ENCODE measurements at regions not wholly inside any gene's neighbourhood (a gene's known extent, or its start where the extent isn't known, plus 50 kb on each side); places are given as distances from the start of the nearest gene placed in this dataset.

DNA sequence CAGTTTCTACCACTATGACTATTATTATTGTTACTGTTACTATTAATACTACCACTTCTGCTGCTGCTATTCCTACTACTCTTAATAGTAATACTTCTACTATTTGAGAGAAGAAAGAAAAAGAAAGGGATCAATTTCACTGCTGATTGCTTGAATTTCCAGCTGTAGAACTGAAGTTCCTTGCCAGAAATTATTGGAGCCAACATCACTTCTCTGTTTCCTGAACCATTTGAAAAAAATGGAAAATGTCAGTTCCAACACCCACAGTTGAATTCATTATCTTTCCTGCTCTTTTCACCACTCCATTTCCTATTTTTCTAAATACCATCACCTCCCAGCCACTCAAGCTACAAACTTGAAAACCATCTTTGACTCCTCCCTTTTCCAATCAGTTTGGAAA lies 54.1 kb upstream of the PIK3C2G start:
- TF ChIP-seq, protein P1, sequence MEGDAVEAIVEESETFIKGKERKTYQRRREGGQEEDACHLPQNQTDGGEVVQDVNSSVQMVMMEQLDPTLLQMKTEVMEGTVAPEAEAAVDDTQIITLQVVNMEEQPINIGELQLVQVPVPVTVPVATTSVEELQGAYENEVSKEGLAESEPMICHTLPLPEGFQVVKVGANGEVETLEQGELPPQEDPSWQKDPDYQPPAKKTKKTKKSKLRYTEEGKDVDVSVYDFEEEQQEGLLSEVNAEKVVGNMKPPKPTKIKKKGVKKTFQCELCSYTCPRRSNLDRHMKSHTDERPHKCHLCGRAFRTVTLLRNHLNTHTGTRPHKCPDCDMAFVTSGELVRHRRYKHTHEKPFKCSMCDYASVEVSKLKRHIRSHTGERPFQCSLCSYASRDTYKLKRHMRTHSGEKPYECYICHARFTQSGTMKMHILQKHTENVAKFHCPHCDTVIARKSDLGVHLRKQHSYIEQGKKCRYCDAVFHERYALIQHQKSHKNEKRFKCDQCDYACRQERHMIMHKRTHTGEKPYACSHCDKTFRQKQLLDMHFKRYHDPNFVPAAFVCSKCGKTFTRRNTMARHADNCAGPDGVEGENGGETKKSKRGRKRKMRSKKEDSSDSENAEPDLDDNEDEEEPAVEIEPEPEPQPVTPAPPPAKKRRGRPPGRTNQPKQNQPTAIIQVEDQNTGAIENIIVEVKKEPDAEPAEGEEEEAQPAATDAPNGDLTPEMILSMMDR (IDR thresholded peaks at IDR 0.05): no peak
- TF ChIP-seq ZFX (IDR thresholded peaks at IDR 0.05; ENCODE audit: borderline replicate concordance): no peak

DNA sequence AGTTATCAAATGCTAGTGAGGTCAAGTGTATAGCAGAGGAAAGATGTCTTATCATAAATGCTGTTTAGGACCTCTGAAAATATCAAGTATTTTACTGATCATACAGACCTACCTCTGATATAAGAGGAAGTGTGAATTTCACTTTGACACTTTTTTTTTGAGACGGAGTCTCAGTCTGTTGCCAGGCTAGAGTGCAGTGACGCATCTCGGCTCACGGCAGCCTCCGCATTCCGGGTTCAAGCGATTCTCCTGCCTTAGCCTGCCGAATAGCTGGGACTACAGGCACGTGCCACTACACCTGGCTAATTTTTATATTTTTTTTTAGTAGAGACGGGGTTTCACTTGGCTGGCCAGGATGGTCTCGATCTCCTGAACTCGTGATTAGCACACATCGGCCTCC lies 55.1 kb upstream of the PIK3C2G start:
- no peak for TF ChIP-seq ZFX (IDR thresholded peaks at IDR 0.05; ENCODE audit: borderline replicate concordance)
- TF ChIP-seq, protein P1 (IDR thresholded peaks at IDR 0.05): no peak
- H3K27ac ChIP-seq: no peak overlapping the region

More for the DNA sequence above, 54.1 kb upstream of the PIK3C2G start:
- H3K27ac ChIP-seq: no peak overlapping the region

GRCh38 chr12:18204053-18204452 lies 57.3 kb upstream of the PIK3C2G start:
- H3K27ac ChIP-seq: no peak overlapping the region
- no peak for TF ChIP-seq ZFX (IDR thresholded peaks at IDR 0.05; ENCODE audit: borderline replicate concordance)
- TF ChIP-seq, protein P1 (IDR thresholded peaks at IDR 0.05): no peak

GRCh38 chr12:18192119-18192518 lies 69.2 kb upstream of the PIK3C2G start:
- no peak overlapping the region for H3K27ac ChIP-seq
- TF ChIP-seq, protein P1 (IDR thresholded peaks at IDR 0.05): no peak
- no peak for TF ChIP-seq ZFX (IDR thresholded peaks at IDR 0.05; ENCODE audit: borderline replicate concordance)

GRCh38 chr12:18183141-18183540 lies 78.2 kb upstream of the PIK3C2G start:
- TF ChIP-seq, protein P1 (IDR thresholded peaks at IDR 0.05): no peak
- no peak for TF ChIP-seq ZFX (IDR thresholded peaks at IDR 0.05; ENCODE audit: borderline replicate concordance)
- H3K27ac ChIP-seq: no peak overlapping the region

DNA sequence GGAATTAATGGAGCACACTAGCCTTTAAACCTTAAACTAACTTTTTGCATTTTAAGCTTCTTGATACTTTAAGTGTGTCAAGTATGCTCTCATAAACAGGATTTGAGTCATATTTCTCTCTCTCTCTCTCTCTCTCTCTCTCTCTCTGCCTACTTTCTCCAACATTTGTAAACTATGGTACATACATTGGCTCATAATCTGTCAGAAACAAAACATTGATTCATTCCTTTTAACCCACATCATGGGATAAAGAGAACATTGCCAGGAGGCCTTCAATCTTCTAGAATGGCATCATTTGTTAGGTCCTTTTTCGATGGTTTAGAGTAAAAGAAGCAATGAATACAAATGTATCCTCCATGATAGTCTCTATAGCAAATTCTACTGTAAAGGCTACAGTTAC lies 81.6 kb upstream of the RERGL start:
- no peak for TF ChIP-seq ZFX (IDR thresholded peaks at IDR 0.05; ENCODE audit: borderline replicate concordance)
- TF ChIP-seq, protein P1 (IDR thresholded peaks at IDR 0.05): no peak
- no peak overlapping the region for H3K27ac ChIP-seq

GRCh38 chr12:18168016-18168415 lies 78.0 kb upstream of the RERGL start:
- TF ChIP-seq ZFX (IDR thresholded peaks at IDR 0.05; ENCODE audit: borderline replicate concordance): no peak
- TF ChIP-seq, protein P1 (IDR thresholded peaks at IDR 0.05): no peak
- H3K27ac ChIP-seq: no peak overlapping the region
